PC-9 (cell line): ENCODE measurements at regions not wholly inside any gene's neighbourhood (a gene's known extent, or its start where the extent isn't known, plus 50 kb on each side); places are given as distances from the start of the nearest gene placed in this dataset.

ENCODE experiments used
- BruUV-seq: library from RNA; stranded (reverse); fragments of 400-500 nt; replicated peaks from 2 replicates; lab custom pipeline; 2021; lab: Mats Ljungman, UMichigan
- CTCF ChIA-PET: fragments of 300-600 bp; sonication (Branson Sonifier 250); formaldehyde crosslinking; loops from one replicate; lab custom pipeline; 2022; ENCODE audit warnings: antibody characterized with exemption; lab: Charles Lee
- POLR2A ChIA-PET: fragments of 300-600 bp; sonication (Branson Sonifier 250); formaldehyde crosslinking; loops from one replicate; lab custom pipeline; 2022; ENCODE audit warnings: antibody characterized with exemption; ENCODE audit not compliant: unreplicated experiment; lab: Charles Lee
- DNase-seq, 2 experiments: peaks; one replicate each; pipeline versions ENCODE4 v3.0.0 to v3.0.0-alpha.2; 2015 to 2022; ENCODE audit warnings: mixed read lengths in 1 of 2
- H2AFZ ChIP-seq: fragments of 200-600 bp; sonication (generic); 2 replicates; pipeline ENCODE4 v1.8.1; 2017; ENCODE audit warnings: antibody characterized with exemption
- H3F3A ChIP-seq: fragments of 200-600 bp; sonication (generic); 2 replicates; pipeline ENCODE4 v1.8.1; 2017; ENCODE audit warnings: antibody characterized with exemption, mild to moderate bottlenecking, low read depth; ENCODE audit not compliant: insufficient read depth
- H3K27ac ChIP-seq: fragments of 200-600 bp; sonication (generic); 2 replicates; pipeline ENCODE4 v1.6.1; 2016; ENCODE audit warnings: mixed run types
- H3K27me3 ChIP-seq: fragments of 200-600 bp; sonication (generic); 2 replicates; pipeline ENCODE4 v1.6.1; 2016; ENCODE audit warnings: low read depth, mixed run types; ENCODE audit not compliant: insufficient read depth
- H3K36me3 ChIP-seq: fragments of 200-600 bp; sonication (generic); 2 replicates; pipeline ENCODE4 v1.6.1; 2016; ENCODE audit warnings: low read depth, mixed run types
- H3K4me1 ChIP-seq: fragments of 200-600 bp; sonication (generic); replicated peaks from 2 replicates; pipeline ENCODE4 v1.6.1; 2016; ENCODE audit warnings: mixed run types; ENCODE audit not compliant: insufficient read depth
- H3K4me2 ChIP-seq: fragments of 200-600 bp; sonication (generic); 2 replicates; pipeline ENCODE4 v1.6.1; 2017; ENCODE audit warnings: mixed run types
- H3K4me3 ChIP-seq: fragments of 200-600 bp; sonication (generic); 2 replicates; pipeline ENCODE4 v1.6.1; 2016; ENCODE audit warnings: mixed run types
- H3K79me2 ChIP-seq: fragments of 200-600 bp; sonication (generic); 2 replicates; pipeline ENCODE4 v1.6.1; 2017; ENCODE audit warnings: low read depth, mixed run types
- H3K9me2 ChIP-seq: fragments of 200-600 bp; sonication (generic); 2 replicates; pipeline ENCODE4 v1.8.1; 2017; ENCODE audit warnings: mild to moderate bottlenecking; ENCODE audit not compliant: insufficient read depth
- H3K9me3 ChIP-seq: fragments of 200-600 bp; sonication (generic); 2 replicates; pipeline ENCODE4 v1.8.1; 2016; ENCODE audit warnings: low read depth; ENCODE audit not compliant: insufficient read depth
- H4K20me1 ChIP-seq: fragments of 200-600 bp; sonication (generic); 2 replicates; pipeline ENCODE4 v1.8.1; 2017; ENCODE audit not compliant: insufficient read depth
- CTCF ChIP-seq: fragments of 200-600 bp; sonication (generic); conservative IDR thresholded peaks from 2 replicates; pipeline ENCODE4 v1.6.1; 2017; ENCODE audit warnings: mixed run types, antibody characterized with exemption, mild to moderate bottlenecking, moderate library complexity
- EZH2 ChIP-seq: fragments of 200-600 bp; sonication (generic); IDR thresholded peaks from 2 replicates; pipeline ENCODE4 v1.8.0; 2017; ENCODE audit warnings: antibody characterized with exemption, low read depth
- intact Hi-C: fragments of 100-400 bp; cut with micrococcal nuclease; formaldehyde crosslinking; loops from one replicate; pipeline ENCODE4 v1.10.0; 2022; ENCODE audit not compliant: unreplicated experiment

- intact Hi-C loops, result no loop called here
- CTCF ChIA-PET, result no interaction called here
- no TSS peak for BruUV-seq
These were observed 118.9 kb upstream of the ZC3H11B start for GRCh38 chr1:219731771-219732170.

GRCh38 chr1:219726480-219727272, 113.8 kb upstream of the ZC3H11B start:
- DNase-seq, result no peak
- Histone ChIP-seq H3K4me2 (no peak overlapping the region), H3K9me3 (peaks cover 7% of the 10 kb centered on the region; the same call in 1 of the 2 replicates), H3K9me2 (no peaks in the 10 kb centered on the region), H2AFZ (no peak overlapping the region), H3K4me3 (no peak overlapping the region), H3K36me3 (no peaks in the 10 kb centered on the region), H3K79me2 (no peaks in the 10 kb centered on the region), H3F3A (no peaks in the 10 kb centered on the region), H3K4me1 (peaks cover 2% of the 10 kb centered on the region; the same call in 1 of the 2 replicates), H4K20me1 (no peaks in the 10 kb centered on the region), H3K27ac (no peak overlapping the region), H3K27me3 (no peaks in the 10 kb centered on the region)
- POLR2A ChIA-PET, result interaction anchor here (0.6 kb wide), 2 partner anchors 301 to 1612 kb away, joined by 3 to 8 read pairs; no protein-coding TSS in a partner anchor
- no peak for TF ChIP-seq EZH2
- TF ChIP-seq CTCF, result no peak
- CTCF ChIA-PET, result no interaction called here
- BruUV-seq, result no TSS peak
- intact Hi-C loops, result no loop called here

More at GRCh38 chr1:219731771-219732170, 118.9 kb upstream of the ZC3H11B start:
- H3K4me3 ChIP-seq, result no peak overlapping the region
- no peaks in the 10 kb centered on the region for H3K79me2 ChIP-seq
- no peak overlapping the region for H2AFZ ChIP-seq
- POLR2A ChIA-PET, result no interaction called here
- H3K4me1 ChIP-seq, result peaks cover 10% of the 10 kb centered on the region; the same call in 1 of the 2 replicates
- H3K27me3 ChIP-seq, result no peaks in the 10 kb centered on the region
- no peaks in the 10 kb centered on the region for H3K9me2 ChIP-seq
- H3K4me2 ChIP-seq, result no peak overlapping the region
- no peaks in the 10 kb centered on the region for H4K20me1 ChIP-seq
- no peaks in the 10 kb centered on the region for H3K36me3 ChIP-seq
- TF ChIP-seq EZH2, result no peak
- no peak for TF ChIP-seq CTCF
- DNase-seq, result no peak
- no peaks in the 10 kb centered on the region; the same call in 1 of the 2 replicates for H3K9me3 ChIP-seq
- H3F3A ChIP-seq, result no peaks in the 10 kb centered on the region
- no peak overlapping the region for H3K27ac ChIP-seq

GRCh38 chr1:219724440-219724839, 111.5 kb upstream of the ZC3H11B start:
- Histone ChIP-seq H3F3A (no peaks in the 10 kb centered on the region), H3K27me3 (no peaks in the 10 kb centered on the region), H3K9me2 (no peaks in the 10 kb centered on the region), H3K9me3 (peaks cover 7% of the 10 kb centered on the region; the same call in 1 of the 2 replicates), H3K36me3 (no peaks in the 10 kb centered on the region), H3K4me1 (no peaks in the 10 kb centered on the region), H2AFZ (no peak overlapping the region), H4K20me1 (no peaks in the 10 kb centered on the region), H3K4me3 (no peak overlapping the region), H3K4me2 (no peak overlapping the region), H3K27ac (no peak overlapping the region), H3K79me2 (no peaks in the 10 kb centered on the region)
- ChIA-PET CTCF (no interaction called here), POLR2A (no interaction called here)
- no peak for DNase-seq
- BruUV-seq, result no TSS peak
- TF ChIP-seq EZH2, result no peak
- TF ChIP-seq CTCF, result no peak
- intact Hi-C loops, result no loop called here
